Transverse colon (tissue), 4 donors: ENCODE measurements at regions not wholly inside any gene's neighbourhood (a gene's known extent, or its start where the extent isn't known, plus 50 kb on each side); places are given as distances from the start of the nearest gene placed in this dataset.

Experiments used
- DNase-seq: peaks from one replicate; pipeline ENCODE4 v3.0.0-alpha.2; 2019
- H3K27ac ChIP-seq, 4 donors: fragments of 200-600 bp; sonication (generic); 2 replicates each; pipeline ENCODE4 v1.5.1; 2016 to 2018; ENCODE audit warnings: inconsistent platforms in 4 of 4
- H3K27me3 ChIP-seq: fragments of 200-600 bp; sonication (generic); 2 replicates; pipeline ENCODE4 v1.5.1; 2017; ENCODE audit warnings: inconsistent platforms
- H3K36me3 ChIP-seq, 4 donors: fragments of 200-600 bp; sonication (generic); 2 replicates each; pipeline ENCODE4 v1.5.1; 2017 to 2019; ENCODE audit warnings: inconsistent platforms in 4 of 4
- H3K4me1 ChIP-seq, 4 donors: fragments of 200-600 bp; sonication (generic); 2 replicates each; pipeline ENCODE4 v1.5.1; 2017 to 2020; ENCODE audit warnings: inconsistent platforms in 4 of 4
- H3K4me3 ChIP-seq, 4 donors: fragments of 200-600 bp; sonication (generic); 1 replicate in 1 of 4; 2 replicates in 3 of 4; pipeline versions ENCODE4 v1.5.1 to v1.6.1; 2017 to 2019; ENCODE audit warnings: inconsistent platforms in 4 of 4
- H3K9me3 ChIP-seq, 2 donors: fragments of 200-600 bp; sonication (generic); 2 replicates each; pipeline ENCODE4 v1.5.1; 2017 to 2019; ENCODE audit warnings: inconsistent platforms in 2 of 2
- CTCF ChIP-seq, 5 experiments: fragments of 200-600 bp in 3 of 5; fragments of 450-650 bp in 2 of 5; sonication (generic) in 3 of 5; IDR thresholded peaks; 1 replicate in 2 of 5; 2 replicates in 3 of 5; pipeline ENCODE4 v1.5.1; 2016 to 2017; ENCODE audit warnings: antibody characterized with exemption in 5 of 5, inconsistent platforms in 3 of 5, mild to moderate bottlenecking in 2 of 5, moderate library complexity in 1 of 5
- EP300 ChIP-seq: sonication (generic); formaldehyde crosslinking; IDR thresholded peaks from one replicate; pipeline ENCODE4 v1.6.1; 2017; ENCODE audit warnings: antibody characterized with exemption, low read depth
- POLR2A ChIP-seq: fragments of 450-650 bp; IDR thresholded peaks from one replicate; pipeline ENCODE4 v1.6.1; 2016; ENCODE audit warnings: antibody characterized with exemption, mild to moderate bottlenecking, moderate library complexity
- POLR2AphosphoS5 ChIP-seq, 3 donors: sonication (generic); formaldehyde crosslinking; IDR thresholded peaks; one replicate each; pipeline ENCODE4 v1.6.1; 2016; ENCODE audit warnings: antibody characterized with exemption in 3 of 3
- WGBS, 2 donors: methylation state at CpG; one replicate each; pipeline ENCODE4 v1.1.5; 2018; ENCODE audit warnings: low coverage in 1 of 2; 5-methylcytosine and 5-hydroxymethylcytosine counted together
- in situ Hi-C, 4 donors: fragments of 200-750 bp; cut with MboI; loops; one replicate each; pipeline versions ENCODE4 v1.15.0 to v1.15.1; 2017; ENCODE audit warnings: low sequenced_read_pairs in 3 of 4, low pct_ligation_motif_present in 1 of 4, low pct_unique_long_range_greater_than_20kb in 1 of 4
- intact Hi-C: fragments of 100-400 bp; cut with DNase I; formaldehyde crosslinking; loops from one replicate; pipeline ENCODE4 v1.15.1; 2023; ENCODE audit warnings: low total_unique reads

GRCh38 chr1:59011663-59012062 is 227.8 kb upstream of the JUN start:
- H3K36me3 ChIP-seq: no peaks in the 10 kb centered on the region
- intact Hi-C loops: no loop called here
- WGBS, 2 donors: 76 to 100% methylated on average over 2 to 3 of the region's 3 CpGs

GRCh38 chr1:59012378-59012777 is 228.5 kb upstream of the JUN start:
- H3K4me1 ChIP-seq: peaks cover 19 to 38% (median 23%) of the 10 kb centered on the region in 4 donors
- WGBS, 2 donors: 95% methylated on average over 3 of the region's 3 CpGs; no CpG with 5 or more reads in 1 of the 2 donors
- no peaks in the 10 kb centered on the region for H3K9me3 ChIP-seq
- TF ChIP-seq POLR2A (no peak), POLR2AphosphoS5 (IDR thresholded peaks at IDR 0.05) (no peak), EP300 (no peak), CTCF (IDR thresholded peaks at IDR 0.05) (no peak)
- no peak overlapping the region for H3K4me3 ChIP-seq
- intact Hi-C loops: no loop called here
- H3K36me3 ChIP-seq: no peaks in the 10 kb centered on the region
- H3K27me3 ChIP-seq: no peaks in the 10 kb centered on the region
- no peak for DNase-seq
- in situ Hi-C loops: no loop called here
- peak overlapping the region; percentile 81 to 92 (median 88) for H3K27ac ChIP-seq

More at GRCh38 chr1:59011663-59012062, 227.8 kb upstream of the JUN start:
- in situ Hi-C loops: no loop called here
- Histone ChIP-seq H3K9me3 (no peaks in the 10 kb centered on the region), H3K27ac (no peak overlapping the region), H3K4me1 (peaks cover 19 to 38% (median 23%) of the 10 kb centered on the region in 4 donors), H3K27me3 (no peaks in the 10 kb centered on the region), H3K4me3 (no peak overlapping the region)
- TF ChIP-seq CTCF (IDR thresholded peaks at IDR 0.05): no peak
- TF ChIP-seq POLR2A: no peak
- no peak for TF ChIP-seq POLR2AphosphoS5 (IDR thresholded peaks at IDR 0.05)
- no peak for TF ChIP-seq EP300
- no peak for DNase-seq

GRCh38 chr1:59013276-59013927 is 229.6 kb upstream of the JUN start:
- no peak for TF ChIP-seq EP300
- peak in 1 of 5 experiments; percentile 22 for TF ChIP-seq CTCF (IDR thresholded peaks at IDR 0.05)
- TF ChIP-seq POLR2AphosphoS5 (IDR thresholded peaks at IDR 0.05): peak; percentile 32 to 48 (median 44)
- TF ChIP-seq POLR2A: peak; percentile 25

DNA sequence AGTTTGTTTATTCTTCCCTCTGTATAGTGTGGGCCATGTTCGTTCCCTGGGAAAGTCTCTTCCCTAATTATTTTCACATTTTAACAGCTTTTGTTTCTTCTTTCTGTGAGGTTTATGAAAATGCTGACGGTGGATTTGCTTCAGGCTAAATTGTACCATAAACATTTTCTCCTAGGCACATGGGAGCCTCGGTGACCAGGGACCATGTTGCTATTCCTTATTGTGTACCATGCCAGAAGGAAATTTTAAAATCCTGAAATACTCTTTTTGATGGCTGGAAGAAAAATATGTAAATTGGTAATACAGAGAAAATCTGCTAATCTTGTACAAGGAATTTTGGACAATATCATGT is 230.1 kb upstream of the JUN start:
- WGBS, 2 donors: 17 to 22% methylated on average over 3 of the region's 3 CpGs
- in situ Hi-C loops (no loop called here), intact Hi-C loops (no loop called here)
- Histone ChIP-seq H3K4me3 (peak overlapping the region in 1 of 4 donors; percentile 4), H3K9me3 (no peaks in the 10 kb centered on the region), H3K4me1 (peaks cover 19 to 31% (median 20%) of the 10 kb centered on the region in 4 donors), H3K36me3 (no peaks in the 10 kb centered on the region), H3K27me3 (no peaks in the 10 kb centered on the region), H3K27ac (peak overlapping the region; percentile 81 to 92 (median 88))
- DNase-seq: no peak
- TF ChIP-seq POLR2A: no peak
- no peak for TF ChIP-seq POLR2AphosphoS5 (IDR thresholded peaks at IDR 0.05)
- no peak for TF ChIP-seq EP300
- TF ChIP-seq CTCF (IDR thresholded peaks at IDR 0.05): no peak

More at GRCh38 chr1:59013276-59013927, 229.6 kb upstream of the JUN start:
- Histone ChIP-seq H3K27ac (peak overlapping the region; percentile 81 to 92 (median 88)), H3K27me3 (no peaks in the 10 kb centered on the region), H3K4me1 (peaks cover 19 to 31% (median 20%) of the 10 kb centered on the region in 4 donors), H3K9me3 (no peaks in the 10 kb centered on the region), H3K4me3 (peak overlapping the region in 2 of 4 donors; percentile 4 to 5), H3K36me3 (no peaks in the 10 kb centered on the region)
- peak; percentile 62 for DNase-seq
- in situ Hi-C loops: no loop called here
- WGBS, 2 donors: 16 to 17% methylated on average over 11 to 16 of the region's 16 CpGs
- intact Hi-C loops: no loop called here
